A673 (cell line): ENCODE measurements at regions not wholly inside any gene's neighbourhood (a gene's known extent, or its start where the extent isn't known, plus 50 kb on each side); places are given as distances from the start of the nearest gene placed in this dataset.

Experiments
- EZH2 ChIP-seq: fragments of 200-600 bp; sonication (generic); IDR thresholded peaks from 2 replicates; pipeline ENCODE4 v1.6.1; 2017; ENCODE audit warnings: borderline replicate concordance, low read depth, mild to moderate bottlenecking, mixed read lengths, antibody characterized with exemption, low read length; ENCODE audit not compliant: poor library complexity, severe bottlenecking
- TF ChIP-seq, protein P1 (sequence below): fragments of 300-800, 200-600 bp; sonication (generic); conservative IDR thresholded peaks from 2 replicates; pipeline ENCODE4 v1.5.1; 2017; ENCODE audit warnings: low read depth, mild to moderate bottlenecking, antibody characterized with exemption, low read length, moderate library complexity, mixed read lengths

DNA sequence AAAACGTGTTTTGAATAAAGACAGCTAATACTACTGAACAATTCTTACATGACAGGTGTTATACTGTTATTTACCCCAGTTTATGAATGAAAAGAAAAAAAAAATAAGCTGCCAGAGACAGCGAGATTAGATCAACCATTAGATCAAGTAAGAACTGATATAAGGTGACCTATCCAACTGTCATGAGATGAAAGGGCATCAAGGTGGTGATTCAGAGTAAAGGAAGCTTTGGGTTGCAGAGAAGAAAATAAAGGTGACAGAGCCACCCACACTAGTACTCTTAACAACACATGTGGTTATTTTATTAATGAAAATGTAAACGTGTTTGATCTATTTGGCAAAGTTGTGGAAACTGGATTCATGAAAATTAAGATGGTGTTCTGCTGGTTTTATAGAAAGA, 435.2 kb downstream of the GABRG2 start:
- no peak for TF ChIP-seq EZH2
- TF ChIP-seq, protein P1, sequence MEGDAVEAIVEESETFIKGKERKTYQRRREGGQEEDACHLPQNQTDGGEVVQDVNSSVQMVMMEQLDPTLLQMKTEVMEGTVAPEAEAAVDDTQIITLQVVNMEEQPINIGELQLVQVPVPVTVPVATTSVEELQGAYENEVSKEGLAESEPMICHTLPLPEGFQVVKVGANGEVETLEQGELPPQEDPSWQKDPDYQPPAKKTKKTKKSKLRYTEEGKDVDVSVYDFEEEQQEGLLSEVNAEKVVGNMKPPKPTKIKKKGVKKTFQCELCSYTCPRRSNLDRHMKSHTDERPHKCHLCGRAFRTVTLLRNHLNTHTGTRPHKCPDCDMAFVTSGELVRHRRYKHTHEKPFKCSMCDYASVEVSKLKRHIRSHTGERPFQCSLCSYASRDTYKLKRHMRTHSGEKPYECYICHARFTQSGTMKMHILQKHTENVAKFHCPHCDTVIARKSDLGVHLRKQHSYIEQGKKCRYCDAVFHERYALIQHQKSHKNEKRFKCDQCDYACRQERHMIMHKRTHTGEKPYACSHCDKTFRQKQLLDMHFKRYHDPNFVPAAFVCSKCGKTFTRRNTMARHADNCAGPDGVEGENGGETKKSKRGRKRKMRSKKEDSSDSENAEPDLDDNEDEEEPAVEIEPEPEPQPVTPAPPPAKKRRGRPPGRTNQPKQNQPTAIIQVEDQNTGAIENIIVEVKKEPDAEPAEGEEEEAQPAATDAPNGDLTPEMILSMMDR: no peak
